Activated naive CD4-positive, alpha-beta T cell treated with anti-CD3 and anti-CD28 coated beads, Interleukin-2, amount 10 ng/mL, durations not matched to agents 7 days and 5 days (primary cell): ENCODE measurements at regions not wholly inside any gene's neighbourhood (a gene's known extent, or its start where the extent isn't known, plus 50 kb on each side); places are given as distances from the start of the nearest gene placed in this dataset.

Source experiments
- CTCF ChIA-PET: fragments of 350-600 bp; sonication (Branson Sonifier 250); formaldehyde crosslinking; loops from one replicate; lab custom pipeline; 2021; ENCODE audit warnings: antibody characterized with exemption; lab: Charles Lee
- DNase-seq: peaks from one replicate; pipeline ENCODE4 v3.0.0-alpha.2; 2020
- H3K27ac Mint-ChIP-seq: one replicate; pipeline ENCODE4 v1.8.0; 2021; ENCODE audit warnings: mild to moderate bottlenecking, moderate library complexity, mixed read lengths
- H3K27me3 Mint-ChIP-seq: one replicate; pipeline ENCODE4 v1.8.0; 2021; ENCODE audit warnings: mild to moderate bottlenecking, mixed read lengths
- H3K36me3 Mint-ChIP-seq: one replicate; pipeline ENCODE4 v1.8.0; 2021; ENCODE audit warnings: mixed read lengths
- H3K4me1 Mint-ChIP-seq: one replicate; pipeline ENCODE4 v1.8.0; 2021; ENCODE audit warnings: mixed read lengths
- H3K4me3 Mint-ChIP-seq: one replicate; pipeline ENCODE4 v1.8.0; 2021; ENCODE audit warnings: mild to moderate bottlenecking, moderate library complexity, mixed read lengths
- H3K9me3 Mint-ChIP-seq: one replicate; pipeline ENCODE4 v1.8.0; 2021; ENCODE audit warnings: mixed read lengths

GRCh38 chr5:74212336-74212735, 428.2 kb downstream of the ENC1 start:
- Mint-ChIP-seq H3K9me3 (no peaks in the 10 kb centered on the region), H3K27me3 (no peaks in the 10 kb centered on the region), H3K4me1 (no peaks in the 10 kb centered on the region), H3K27ac (no peak overlapping the region), H3K36me3 (no peaks in the 10 kb centered on the region), H3K4me3 (no peak overlapping the region)
- no peak for DNase-seq
- CTCF ChIA-PET = no interaction called here

GRCh38 chr5:74209571-74209970, 431.0 kb downstream of the ENC1 start:
- H3K4me3 Mint-ChIP-seq = no peak overlapping the region
- H3K27ac Mint-ChIP-seq = no peak overlapping the region
- no peaks in the 10 kb centered on the region for H3K4me1 Mint-ChIP-seq
- no peak for DNase-seq
- H3K27me3 Mint-ChIP-seq = peaks cover 4% of the 10 kb centered on the region
- CTCF ChIA-PET = no interaction called here
- no peaks in the 10 kb centered on the region for H3K36me3 Mint-ChIP-seq
- no peaks in the 10 kb centered on the region for H3K9me3 Mint-ChIP-seq

- no peak overlapping the region for H3K27ac Mint-ChIP-seq
- H3K9me3 Mint-ChIP-seq = no peaks in the 10 kb centered on the region
- peaks cover 10% of the 10 kb centered on the region for H3K27me3 Mint-ChIP-seq
- H3K4me3 Mint-ChIP-seq = no peak overlapping the region
- H3K4me1 Mint-ChIP-seq = no peaks in the 10 kb centered on the region
- DNase-seq = no peak
- CTCF ChIA-PET = no interaction called here
- no peaks in the 10 kb centered on the region for H3K36me3 Mint-ChIP-seq
Observed at GRCh38 chr5:74206579-74207550, 433.7 kb downstream of the ENC1 start.

- DNase-seq = no peak
- Mint-ChIP-seq H3K36me3 (no peaks in the 10 kb centered on the region), H3K27ac (no peak overlapping the region), H3K27me3 (peaks cover 11% of the 10 kb centered on the region), H3K4me3 (no peak overlapping the region), H3K9me3 (no peaks in the 10 kb centered on the region), H3K4me1 (no peaks in the 10 kb centered on the region)
- CTCF ChIA-PET = no interaction called here
Observed at GRCh38 chr5:74205767-74206578, 434.6 kb downstream of the ENC1 start.

- Mint-ChIP-seq H3K27me3 (peaks cover 16% of the 10 kb centered on the region), H3K27ac (no peak overlapping the region), H3K4me3 (no peak overlapping the region), H3K4me1 (no peaks in the 10 kb centered on the region), H3K9me3 (no peaks in the 10 kb centered on the region), H3K36me3 (no peaks in the 10 kb centered on the region)
- CTCF ChIA-PET = no interaction called here
- no peak for DNase-seq
Observed at GRCh38 chr5:74201334-74202081, 439.0 kb downstream of the ENC1 start.

- no peak for DNase-seq
- Mint-ChIP-seq H3K27me3 (peaks cover 18% of the 10 kb centered on the region), H3K36me3 (no peaks in the 10 kb centered on the region), H3K4me3 (no peak overlapping the region), H3K27ac (no peak overlapping the region), H3K4me1 (no peaks in the 10 kb centered on the region), H3K9me3 (no peaks in the 10 kb centered on the region)
- CTCF ChIA-PET = no interaction called here
Observed at GRCh38 chr5:74200560-74200959, 440.0 kb downstream of the ENC1 start.

GRCh38 chr5:74199436-74200210, 440.9 kb downstream of the ENC1 start:
- Mint-ChIP-seq H3K36me3 (no peaks in the 10 kb centered on the region), H3K9me3 (no peaks in the 10 kb centered on the region), H3K27ac (no peak overlapping the region), H3K27me3 (peaks cover 18% of the 10 kb centered on the region), H3K4me3 (no peak overlapping the region), H3K4me1 (no peaks in the 10 kb centered on the region)
- CTCF ChIA-PET = no interaction called here
- no peak for DNase-seq

- no peaks in the 10 kb centered on the region for H3K4me1 Mint-ChIP-seq
- H3K27me3 Mint-ChIP-seq = peaks cover 18% of the 10 kb centered on the region
- DNase-seq = no peak
- H3K36me3 Mint-ChIP-seq = no peaks in the 10 kb centered on the region
- no peak overlapping the region for H3K4me3 Mint-ChIP-seq
- H3K27ac Mint-ChIP-seq = no peak overlapping the region
- CTCF ChIA-PET = no interaction called here
- H3K9me3 Mint-ChIP-seq = no peaks in the 10 kb centered on the region
Observed at GRCh38 chr5:74199005-74199404, 441.5 kb downstream of the ENC1 start.

- Mint-ChIP-seq H3K36me3 (no peaks in the 10 kb centered on the region), H3K4me1 (no peaks in the 10 kb centered on the region), H3K9me3 (no peaks in the 10 kb centered on the region), H3K27me3 (peaks cover 16% of the 10 kb centered on the region), H3K27ac (no peak overlapping the region), H3K4me3 (no peak overlapping the region)
- DNase-seq = no peak
- CTCF ChIA-PET = no interaction called here
Observed at GRCh38 chr5:74198156-74198555, 442.4 kb downstream of the ENC1 start.

GRCh38 chr5:74196233-74196632, 444.3 kb downstream of the ENC1 start:
- peaks cover 11% of the 10 kb centered on the region for H3K27me3 Mint-ChIP-seq
- no peaks in the 10 kb centered on the region for H3K9me3 Mint-ChIP-seq
- H3K4me1 Mint-ChIP-seq = no peaks in the 10 kb centered on the region
- no peak overlapping the region for H3K4me3 Mint-ChIP-seq
- no peaks in the 10 kb centered on the region for H3K36me3 Mint-ChIP-seq
- DNase-seq = no peak
- no peak overlapping the region for H3K27ac Mint-ChIP-seq
- CTCF ChIA-PET = no interaction called here

GRCh38 chr5:74194196-74194595, 446.3 kb downstream of the ENC1 start:
- Mint-ChIP-seq H3K27me3 (peaks cover 11% of the 10 kb centered on the region), H3K4me1 (no peaks in the 10 kb centered on the region)

GRCh38 chr5:74192606-74193299, 447.8 kb downstream of the ENC1 start:
- CTCF ChIA-PET = no interaction called here
- Mint-ChIP-seq H3K4me3 (no peak overlapping the region), H3K9me3 (no peaks in the 10 kb centered on the region), H3K27ac (no peak overlapping the region), H3K36me3 (no peaks in the 10 kb centered on the region), H3K4me1 (no peaks in the 10 kb centered on the region), H3K27me3 (peaks cover 10% of the 10 kb centered on the region)
- DNase-seq = no peak

More at GRCh38 chr5:74194196-74194595, 446.3 kb downstream of the ENC1 start:
- CTCF ChIA-PET = no interaction called here
- Mint-ChIP-seq H3K36me3 (no peaks in the 10 kb centered on the region), H3K27ac (no peak overlapping the region), H3K4me3 (no peak overlapping the region), H3K9me3 (no peaks in the 10 kb centered on the region)
- no peak for DNase-seq
